ENCODE measurements at regions not wholly inside any gene's neighbourhood (a gene's known extent, or its start where the extent isn't known, plus 50 kb on each side); places are given as distances from the start of the nearest gene placed in this dataset.

GRCh38 chr5:98436667-98437066 is 336.8 kb upstream of the RGMB start:
- TF ChIP-seq, protein P1, sequence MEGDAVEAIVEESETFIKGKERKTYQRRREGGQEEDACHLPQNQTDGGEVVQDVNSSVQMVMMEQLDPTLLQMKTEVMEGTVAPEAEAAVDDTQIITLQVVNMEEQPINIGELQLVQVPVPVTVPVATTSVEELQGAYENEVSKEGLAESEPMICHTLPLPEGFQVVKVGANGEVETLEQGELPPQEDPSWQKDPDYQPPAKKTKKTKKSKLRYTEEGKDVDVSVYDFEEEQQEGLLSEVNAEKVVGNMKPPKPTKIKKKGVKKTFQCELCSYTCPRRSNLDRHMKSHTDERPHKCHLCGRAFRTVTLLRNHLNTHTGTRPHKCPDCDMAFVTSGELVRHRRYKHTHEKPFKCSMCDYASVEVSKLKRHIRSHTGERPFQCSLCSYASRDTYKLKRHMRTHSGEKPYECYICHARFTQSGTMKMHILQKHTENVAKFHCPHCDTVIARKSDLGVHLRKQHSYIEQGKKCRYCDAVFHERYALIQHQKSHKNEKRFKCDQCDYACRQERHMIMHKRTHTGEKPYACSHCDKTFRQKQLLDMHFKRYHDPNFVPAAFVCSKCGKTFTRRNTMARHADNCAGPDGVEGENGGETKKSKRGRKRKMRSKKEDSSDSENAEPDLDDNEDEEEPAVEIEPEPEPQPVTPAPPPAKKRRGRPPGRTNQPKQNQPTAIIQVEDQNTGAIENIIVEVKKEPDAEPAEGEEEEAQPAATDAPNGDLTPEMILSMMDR (IDR thresholded peaks at IDR 0.05) = no peak
- no peak for DNase-seq (ENCODE audit: low spot score)
- Mint-ChIP-seq H3K9me3 (ENCODE audit: low read depth) (peaks cover 14% of the 10 kb centered on the region), H3K4me1 (ENCODE audit: low read depth) (peaks cover 10% of the 10 kb centered on the region), H3K27me3 (ENCODE audit: low read depth) (no peaks in the 10 kb centered on the region), H3K36me3 (ENCODE audit: low read depth) (peaks cover 2% of the 10 kb centered on the region), H3K4me3 (ENCODE audit: unreplicated experiment) (no peak overlapping the region), H3K27ac (ENCODE audit: unreplicated experiment) (no peak overlapping the region)

DNA sequence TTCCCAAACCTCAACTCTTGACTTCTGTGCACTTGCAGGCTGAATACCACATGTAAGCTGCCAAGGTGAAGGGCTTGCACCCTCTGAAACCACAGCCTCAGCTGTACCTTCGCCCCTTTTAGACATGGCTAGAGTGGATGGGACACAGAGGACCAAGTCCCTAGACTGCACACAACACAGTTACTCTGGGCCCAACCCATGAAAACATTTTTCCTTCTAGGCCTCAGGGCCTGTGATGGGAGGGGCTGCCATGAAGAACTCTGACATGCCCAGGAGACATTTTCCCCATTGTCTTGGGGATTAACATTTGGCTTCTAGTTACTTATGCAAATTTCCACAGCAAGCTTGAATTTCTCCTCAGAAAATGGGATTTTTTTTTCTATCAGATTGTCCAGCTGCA is 331.0 kb upstream of the RGMB start:
- peaks cover 6% of the 10 kb centered on the region for H3K36me3 Mint-ChIP-seq (ENCODE audit: low read depth)

DNA sequence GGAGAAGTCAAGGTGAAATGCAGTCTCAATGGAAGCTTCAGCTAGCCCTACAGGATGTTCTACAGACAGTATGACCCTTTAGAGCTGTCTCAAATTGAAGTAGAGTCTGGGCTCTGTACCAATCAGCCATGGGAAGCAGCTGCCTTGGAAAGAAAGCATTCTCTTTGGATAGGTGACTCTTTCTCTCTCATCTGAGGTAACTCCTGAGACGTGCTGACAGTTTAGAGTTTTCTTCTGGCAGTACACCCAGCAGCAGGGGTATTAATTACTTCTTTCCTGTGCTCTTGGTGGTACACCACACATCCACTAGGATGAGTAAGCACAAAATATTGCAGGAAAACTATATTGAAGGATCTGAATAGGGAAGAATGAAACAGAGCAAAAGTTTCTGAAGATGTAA is 329.6 kb upstream of the RGMB start:
- no peak for DNase-seq (ENCODE audit: low spot score)
- H3K27me3 Mint-ChIP-seq (ENCODE audit: low read depth) = no peaks in the 10 kb centered on the region
- peaks cover 4% of the 10 kb centered on the region for H3K4me1 Mint-ChIP-seq (ENCODE audit: low read depth)
- H3K27ac Mint-ChIP-seq (ENCODE audit: unreplicated experiment) = no peak overlapping the region
- peaks cover 6% of the 10 kb centered on the region for H3K36me3 Mint-ChIP-seq (ENCODE audit: low read depth)
- peaks cover 25% of the 10 kb centered on the region for H3K9me3 Mint-ChIP-seq (ENCODE audit: low read depth)
- H3K4me3 Mint-ChIP-seq (ENCODE audit: unreplicated experiment) = no peak overlapping the region
- TF ChIP-seq, protein P1 (IDR thresholded peaks at IDR 0.05) = no peak

More for the DNA sequence above, 331.0 kb upstream of the RGMB start:
- no peak overlapping the region for H3K4me3 Mint-ChIP-seq (ENCODE audit: unreplicated experiment)
- TF ChIP-seq, protein P1 (IDR thresholded peaks at IDR 0.05) = no peak
- no peaks in the 10 kb centered on the region for H3K27me3 Mint-ChIP-seq (ENCODE audit: low read depth)
- H3K9me3 Mint-ChIP-seq (ENCODE audit: low read depth) = peaks cover 22% of the 10 kb centered on the region
- H3K4me1 Mint-ChIP-seq (ENCODE audit: low read depth) = peaks cover 4% of the 10 kb centered on the region
- no peak overlapping the region for H3K27ac Mint-ChIP-seq (ENCODE audit: unreplicated experiment)
- DNase-seq (ENCODE audit: low spot score) = no peak

DNA sequence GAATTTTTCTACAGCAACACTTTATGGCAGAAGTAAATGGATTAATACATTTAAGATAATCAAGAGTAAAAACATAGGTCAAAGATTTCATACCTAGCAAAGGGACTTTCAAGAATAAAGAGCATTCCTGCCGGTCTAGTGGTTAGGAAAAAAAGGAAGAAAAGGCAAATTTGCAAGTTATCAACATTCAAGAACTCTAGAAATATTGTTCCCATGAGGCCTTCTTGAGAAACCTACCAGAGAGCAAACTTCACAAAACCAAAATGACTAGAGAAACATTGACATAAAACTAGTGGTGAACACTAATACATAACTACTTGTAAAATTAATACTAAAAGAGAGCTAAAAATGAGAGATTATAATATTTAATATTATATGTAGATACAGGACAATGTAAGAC is 320.2 kb upstream of the RGMB start:
- Mint-ChIP-seq H3K4me3 (ENCODE audit: unreplicated experiment) (no peak overlapping the region), H3K27me3 (ENCODE audit: low read depth) (no peaks in the 10 kb centered on the region), H3K36me3 (ENCODE audit: low read depth) (no peaks in the 10 kb centered on the region), H3K4me1 (ENCODE audit: low read depth) (peaks cover 28% of the 10 kb centered on the region), H3K27ac (ENCODE audit: unreplicated experiment) (no peak overlapping the region), H3K9me3 (ENCODE audit: low read depth) (peaks cover 6% of the 10 kb centered on the region)
- DNase-seq (ENCODE audit: low spot score) = no peak
- TF ChIP-seq, protein P1 (IDR thresholded peaks at IDR 0.05) = no peak

DNA sequence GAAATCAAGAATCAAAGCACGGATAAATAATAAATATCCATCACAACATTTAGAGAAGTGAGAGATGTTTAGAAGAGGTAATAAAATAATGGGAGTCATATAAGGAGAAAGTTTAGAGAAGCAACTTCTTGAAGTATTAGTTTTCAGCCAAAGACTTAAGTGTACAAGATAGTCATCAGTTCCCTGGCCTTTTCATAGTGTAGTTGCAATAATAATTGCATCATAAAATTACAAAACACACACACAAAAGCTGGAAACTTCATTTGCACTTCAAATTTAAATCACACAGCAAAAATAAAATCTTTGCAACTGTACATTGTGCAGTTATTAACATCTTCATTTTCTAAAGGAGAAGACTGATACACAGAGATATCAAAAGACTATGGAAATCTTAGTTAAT is 319.1 kb upstream of the RGMB start:
- Mint-ChIP-seq H3K27ac (ENCODE audit: unreplicated experiment) (no peak overlapping the region), H3K4me1 (ENCODE audit: low read depth) (peaks cover 28% of the 10 kb centered on the region), H3K4me3 (ENCODE audit: unreplicated experiment) (no peak overlapping the region), H3K27me3 (ENCODE audit: low read depth) (no peaks in the 10 kb centered on the region), H3K36me3 (ENCODE audit: low read depth) (no peaks in the 10 kb centered on the region), H3K9me3 (ENCODE audit: low read depth) (no peaks in the 10 kb centered on the region)
- DNase-seq (ENCODE audit: low spot score) = no peak
- TF ChIP-seq, protein P1 (IDR thresholded peaks at IDR 0.05) = no peak

Data from chondrocyte (in vitro differentiated cells).